ENCODE measurements at regions not wholly inside any gene's neighbourhood (a gene's known extent, or its start where the extent isn't known, plus 50 kb on each side); places are given as distances from the start of the nearest gene placed in this dataset.

GRCh38 chr13:34103854-34104253 lies 285.9 kb downstream of the RFC3 start:
- Histone ChIP-seq H3K36me3 (ENCODE audit: insufficient read depth, low read length) (no peaks in the 10 kb centered on the region), H3K4me2 (ENCODE audit: insufficient read depth, low read length) (no peak overlapping the region), H3K4me1 (ENCODE audit: insufficient read depth, low read length) (peaks cover 7% of the 10 kb centered on the region), H3K9me3 (ENCODE audit: low read depth, low read length) (no peaks in the 10 kb centered on the region), H3K4me3 (ENCODE audit: insufficient read depth, low read length) (no peak overlapping the region), H3K79me2 (ENCODE audit: insufficient read depth, low read length) (no peaks in the 10 kb centered on the region), H3K27ac (ENCODE audit: low read depth, low read length) (no peak overlapping the region), H4K20me1 (ENCODE audit: insufficient read depth, low read length) (no peaks in the 10 kb centered on the region), H3K27me3 (ENCODE audit: insufficient read depth, low read length) (no peaks in the 10 kb centered on the region), H2AFZ (ENCODE audit: low read length) (no peak overlapping the region)
- TF ChIP-seq CTCF (IDR thresholded peaks at IDR 0.05; ENCODE audit: extremely low read depth, low read depth, low read length): no peak
- no peak for DNase-seq (ENCODE audit: insufficient read length, low spot score, missing footprints)

- Histone ChIP-seq H3K27ac (ENCODE audit: low read depth, low read length) (no peak overlapping the region), H3K27me3 (ENCODE audit: insufficient read depth, low read length) (no peaks in the 10 kb centered on the region), H2AFZ (ENCODE audit: low read length) (no peak overlapping the region), H3K9me3 (ENCODE audit: low read depth, low read length) (peaks cover 3% of the 10 kb centered on the region), H3K79me2 (ENCODE audit: insufficient read depth, low read length) (no peaks in the 10 kb centered on the region), H4K20me1 (ENCODE audit: insufficient read depth, low read length) (no peaks in the 10 kb centered on the region), H3K4me2 (ENCODE audit: insufficient read depth, low read length) (no peak overlapping the region), H3K36me3 (ENCODE audit: insufficient read depth, low read length) (no peaks in the 10 kb centered on the region), H3K4me3 (ENCODE audit: insufficient read depth, low read length) (no peak overlapping the region), H3K4me1 (ENCODE audit: insufficient read depth, low read length) (peaks cover 7% of the 10 kb centered on the region)
- DNase-seq (ENCODE audit: insufficient read length, low spot score, missing footprints): no peak
- TF ChIP-seq CTCF (IDR thresholded peaks at IDR 0.05; ENCODE audit: extremely low read depth, low read depth, low read length): no peak
These were observed 286.9 kb downstream of the RFC3 start for GRCh38 chr13:34104853-34105252.

GRCh38 chr13:34107806-34108205 lies 289.9 kb downstream of the RFC3 start:
- no peak overlapping the region for H3K27ac ChIP-seq (ENCODE audit: low read depth, low read length)
- H3K27me3 ChIP-seq (ENCODE audit: insufficient read depth, low read length): no peaks in the 10 kb centered on the region
- no peak overlapping the region for H3K4me3 ChIP-seq (ENCODE audit: insufficient read depth, low read length)
- peaks cover 3% of the 10 kb centered on the region for H3K9me3 ChIP-seq (ENCODE audit: low read depth, low read length)
- no peaks in the 10 kb centered on the region for H3K36me3 ChIP-seq (ENCODE audit: insufficient read depth, low read length)
- no peak for TF ChIP-seq CTCF (IDR thresholded peaks at IDR 0.05; ENCODE audit: extremely low read depth, low read depth, low read length)
- peak overlapping the region; percentile 8 for H2AFZ ChIP-seq (ENCODE audit: low read length)
- DNase-seq (ENCODE audit: insufficient read length, low spot score, missing footprints): no peak
- H3K4me2 ChIP-seq (ENCODE audit: insufficient read depth, low read length): no peak overlapping the region
- no peaks in the 10 kb centered on the region for H3K79me2 ChIP-seq (ENCODE audit: insufficient read depth, low read length)
- H3K4me1 ChIP-seq (ENCODE audit: insufficient read depth, low read length): peaks cover 7% of the 10 kb centered on the region
- H4K20me1 ChIP-seq (ENCODE audit: insufficient read depth, low read length): no peaks in the 10 kb centered on the region

GRCh38 chr13:34108410-34108809 lies 290.5 kb downstream of the RFC3 start:
- no peak overlapping the region for H3K4me3 ChIP-seq (ENCODE audit: insufficient read depth, low read length)
- no peak for TF ChIP-seq CTCF (IDR thresholded peaks at IDR 0.05; ENCODE audit: extremely low read depth, low read depth, low read length)
- peaks cover 7% of the 10 kb centered on the region for H3K4me1 ChIP-seq (ENCODE audit: insufficient read depth, low read length)
- no peak overlapping the region for H3K27ac ChIP-seq (ENCODE audit: low read depth, low read length)
- H2AFZ ChIP-seq (ENCODE audit: low read length): peak overlapping the region; percentile 8
- no peaks in the 10 kb centered on the region for H3K36me3 ChIP-seq (ENCODE audit: insufficient read depth, low read length)
- no peak for DNase-seq (ENCODE audit: insufficient read length, low spot score, missing footprints)
- no peaks in the 10 kb centered on the region for H3K79me2 ChIP-seq (ENCODE audit: insufficient read depth, low read length)
- no peaks in the 10 kb centered on the region for H4K20me1 ChIP-seq (ENCODE audit: insufficient read depth, low read length)
- H3K9me3 ChIP-seq (ENCODE audit: low read depth, low read length): peaks cover 3% of the 10 kb centered on the region
- H3K27me3 ChIP-seq (ENCODE audit: insufficient read depth, low read length): no peaks in the 10 kb centered on the region
- H3K4me2 ChIP-seq (ENCODE audit: insufficient read depth, low read length): no peak overlapping the region
